GM21576 (cell line): ENCODE measurements at regions not wholly inside any gene's neighbourhood (a gene's known extent, or its start where the extent isn't known, plus 50 kb on each side); places are given as distances from the start of the nearest gene placed in this dataset.

Experiments used
- ATAC-seq: cut with Tn5 transposase; IDR thresholded peaks from one replicate; pipeline ENCODE4 v1.9.1; 2021; ENCODE audit warnings: mild to moderate bottlenecking, moderate library complexity; ENCODE audit not compliant: unreplicated experiment

DNA sequence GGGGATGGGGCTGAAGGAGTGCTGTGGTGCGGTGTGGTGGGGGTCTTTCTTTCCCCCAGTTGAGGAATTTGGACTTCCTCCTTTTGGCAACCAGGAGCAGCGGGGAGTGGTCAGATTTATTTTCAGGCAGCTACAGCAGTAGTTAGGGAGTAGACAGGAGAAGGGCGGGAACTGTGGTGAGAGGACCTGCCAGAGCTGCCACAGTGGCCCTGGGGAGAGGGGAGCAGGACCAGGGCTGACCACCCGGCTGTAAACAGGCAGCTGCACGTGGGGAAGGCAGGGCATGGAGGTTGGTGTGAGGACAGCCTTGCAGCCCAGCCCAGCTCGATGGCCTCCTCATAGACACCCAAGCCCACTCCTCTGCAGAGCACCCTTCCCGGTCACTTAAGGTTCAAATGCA lies 197.2 kb downstream of the GLI2 start:
- no peak for ATAC-seq

DNA sequence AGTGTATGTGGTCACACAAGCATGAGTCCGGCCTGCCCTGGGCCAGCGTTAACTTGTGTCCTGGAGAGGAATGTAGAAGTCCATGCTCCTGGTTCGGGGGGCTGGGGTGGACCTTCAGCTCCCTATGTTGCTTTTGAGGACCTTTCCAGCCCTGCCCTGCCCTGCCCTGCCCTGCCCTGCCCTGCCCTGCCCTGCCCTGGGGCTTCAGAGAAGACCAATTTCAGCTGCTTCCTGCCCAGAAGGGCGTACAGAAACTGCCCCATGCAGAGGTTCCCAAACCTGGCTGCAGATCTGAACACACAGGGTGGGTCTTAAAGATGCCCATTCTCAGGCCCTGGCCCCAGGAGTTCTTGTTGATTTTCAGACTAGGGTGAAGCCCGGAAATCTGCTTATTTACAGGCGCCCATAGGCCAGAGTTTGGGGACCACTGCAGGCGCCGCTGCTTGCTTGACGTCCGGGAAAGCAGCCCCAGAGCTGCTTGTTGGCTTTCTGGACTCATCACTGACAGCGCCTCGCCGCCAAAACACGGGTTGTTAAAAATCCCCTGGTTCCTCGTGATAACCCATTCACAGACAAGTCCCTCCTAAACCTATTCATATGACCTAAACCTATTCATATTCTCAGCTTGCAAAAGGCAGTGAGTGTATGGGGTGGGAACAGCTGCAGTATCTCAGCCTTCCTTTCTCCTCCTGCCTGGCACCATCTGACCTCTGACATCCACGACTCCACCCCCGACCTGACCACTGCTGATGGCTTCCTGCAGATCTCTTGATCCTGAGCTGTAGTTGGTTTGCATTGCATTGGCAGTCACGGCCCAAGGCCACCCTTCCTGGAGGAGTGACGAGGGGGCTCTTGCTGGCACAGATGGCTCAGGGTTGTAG lies 198.3 kb downstream of the GLI2 start:
- ATAC-seq: no peak

DNA sequence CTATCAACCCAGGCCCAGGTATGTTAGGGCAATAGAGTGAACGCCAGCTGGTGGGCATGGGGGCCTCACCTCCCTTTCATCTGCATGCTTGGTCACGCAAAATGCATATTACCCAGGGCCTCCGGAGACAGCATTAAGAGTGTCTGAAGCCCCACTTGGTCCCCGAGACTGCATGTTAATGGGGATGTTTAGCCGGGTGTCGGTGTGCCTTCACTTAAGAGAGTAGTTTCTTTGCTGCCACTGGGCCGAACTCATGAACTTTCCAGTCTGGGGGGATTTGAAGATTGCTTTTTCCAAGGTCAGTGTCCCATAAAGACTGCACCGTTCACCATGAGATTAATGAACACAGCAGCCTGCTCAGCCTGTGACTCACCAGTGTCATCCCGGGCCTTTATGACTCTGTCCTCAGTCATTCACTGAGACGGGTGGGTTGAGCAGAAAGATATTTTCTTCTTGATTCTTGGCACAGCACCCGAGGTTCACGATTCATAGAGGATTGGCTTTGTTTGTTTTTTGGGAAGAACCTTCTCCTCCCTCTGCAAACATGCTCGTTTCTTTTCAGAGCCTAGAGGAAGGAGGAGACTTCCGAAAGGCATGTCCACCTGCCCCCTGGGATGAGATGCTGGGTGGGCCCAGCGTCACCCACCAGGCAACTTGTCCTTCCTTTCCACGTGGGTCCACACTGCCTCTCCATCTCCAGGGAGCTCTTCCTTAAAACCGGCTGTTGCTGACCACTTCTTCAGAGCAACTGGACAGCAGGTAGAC lies 199.1 kb downstream of the GLI2 start:
- no peak for ATAC-seq

DNA sequence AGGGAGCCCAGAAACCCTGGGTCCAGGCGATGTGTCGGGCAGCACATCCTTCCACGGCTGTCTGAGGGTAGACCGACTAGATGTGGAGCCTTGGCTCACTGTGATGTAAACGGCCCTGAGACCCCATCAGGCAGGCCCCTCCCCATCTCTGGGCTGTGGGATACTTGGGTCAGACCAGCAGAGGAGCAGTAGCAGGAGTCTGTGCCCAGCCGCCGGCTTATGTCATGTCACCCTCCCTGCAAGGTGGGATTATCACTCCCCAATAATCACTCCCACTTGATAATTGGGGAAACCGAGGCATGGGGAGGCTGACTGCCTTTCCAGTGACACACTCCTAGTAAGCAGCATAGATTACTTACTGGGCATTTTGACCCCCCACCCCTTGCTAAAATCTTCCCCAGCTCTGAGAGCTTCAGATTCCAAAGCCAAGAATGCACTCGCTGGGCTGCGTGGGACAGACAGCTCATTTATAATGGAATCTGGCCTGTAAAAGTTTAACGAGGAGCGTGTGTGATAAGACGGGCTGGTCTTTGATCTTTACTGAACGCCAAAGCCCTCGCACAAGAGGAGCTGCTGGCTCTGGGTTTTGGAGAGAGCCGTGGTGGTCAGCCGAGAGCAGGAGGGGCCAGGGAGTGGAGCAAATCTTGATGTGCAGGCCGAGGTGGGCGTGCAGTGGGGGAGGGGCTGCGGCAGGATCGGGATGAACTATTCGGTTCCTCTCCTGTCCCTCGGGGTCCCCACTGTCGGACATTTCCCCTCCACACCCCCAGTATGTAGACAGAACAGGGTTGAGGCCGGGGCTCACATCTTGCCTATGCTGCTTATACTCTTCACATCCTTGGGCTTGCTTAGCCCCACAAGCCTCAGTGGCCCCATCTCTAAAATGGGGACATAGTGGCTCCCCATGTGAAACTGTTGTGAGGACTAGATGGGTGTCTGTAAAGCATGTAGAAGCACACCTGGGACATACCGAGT lies 200.0 kb downstream of the GLI2 start:
- no peak for ATAC-seq

DNA sequence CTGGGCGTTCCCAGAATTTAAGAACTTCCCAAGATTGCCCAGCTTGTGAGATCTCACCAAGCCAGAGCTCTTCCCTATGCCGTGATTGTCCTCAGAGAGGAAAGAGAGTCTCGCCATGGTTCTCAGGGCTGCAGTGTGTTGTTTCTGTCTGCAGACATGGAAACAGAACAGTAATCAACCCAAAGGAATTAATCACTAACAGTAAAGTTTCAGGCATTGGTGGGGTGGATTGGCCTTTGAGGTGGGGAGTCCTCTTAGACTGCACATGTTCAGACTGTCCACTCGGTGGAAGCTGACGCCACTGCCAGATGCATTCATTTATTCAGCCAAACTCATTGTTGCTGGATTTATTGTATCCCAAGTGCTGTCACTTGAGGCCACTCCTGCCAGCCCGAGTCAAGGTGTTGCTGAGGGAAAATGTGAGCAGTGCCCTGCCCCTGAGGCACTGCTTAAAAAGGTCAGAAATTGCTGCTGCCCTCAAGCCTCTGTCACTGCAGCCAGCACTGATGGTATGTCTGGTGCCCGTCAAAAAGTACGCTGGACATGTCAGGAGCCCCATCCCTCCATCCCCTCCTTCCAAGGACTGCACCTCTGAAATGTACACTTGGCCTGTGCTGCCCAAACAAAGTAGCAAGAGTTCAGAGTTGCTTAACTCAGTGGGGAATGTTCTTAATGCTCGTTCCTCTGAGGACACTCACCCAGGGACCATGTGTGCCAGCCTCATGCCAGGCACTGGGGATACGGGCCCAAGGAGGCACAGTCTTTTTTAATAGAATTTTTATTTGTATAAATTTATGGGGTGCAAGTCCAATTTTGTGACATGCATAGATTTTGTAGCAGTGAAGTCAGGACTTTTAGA lies 201.0 kb downstream of the GLI2 start:
- ATAC-seq: no peak

DNA sequence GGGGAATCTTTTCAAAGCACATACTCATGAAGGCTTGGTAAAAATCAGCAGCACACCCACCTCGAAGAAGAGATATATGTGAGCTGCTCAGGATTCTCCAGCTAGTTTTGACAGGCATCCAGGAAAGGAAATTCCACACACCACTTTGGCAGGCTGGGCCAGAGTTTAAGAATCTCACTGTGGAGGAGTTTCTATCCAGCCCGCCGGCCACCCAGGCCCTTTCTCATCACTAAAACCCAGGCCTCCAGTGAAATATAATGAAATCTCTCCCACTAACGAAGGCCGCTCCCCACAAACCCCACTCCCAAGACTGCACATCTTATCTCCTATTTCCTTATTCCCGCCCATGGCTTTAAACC lies 202.0 kb downstream of the GLI2 start:
- no peak for ATAC-seq

DNA sequence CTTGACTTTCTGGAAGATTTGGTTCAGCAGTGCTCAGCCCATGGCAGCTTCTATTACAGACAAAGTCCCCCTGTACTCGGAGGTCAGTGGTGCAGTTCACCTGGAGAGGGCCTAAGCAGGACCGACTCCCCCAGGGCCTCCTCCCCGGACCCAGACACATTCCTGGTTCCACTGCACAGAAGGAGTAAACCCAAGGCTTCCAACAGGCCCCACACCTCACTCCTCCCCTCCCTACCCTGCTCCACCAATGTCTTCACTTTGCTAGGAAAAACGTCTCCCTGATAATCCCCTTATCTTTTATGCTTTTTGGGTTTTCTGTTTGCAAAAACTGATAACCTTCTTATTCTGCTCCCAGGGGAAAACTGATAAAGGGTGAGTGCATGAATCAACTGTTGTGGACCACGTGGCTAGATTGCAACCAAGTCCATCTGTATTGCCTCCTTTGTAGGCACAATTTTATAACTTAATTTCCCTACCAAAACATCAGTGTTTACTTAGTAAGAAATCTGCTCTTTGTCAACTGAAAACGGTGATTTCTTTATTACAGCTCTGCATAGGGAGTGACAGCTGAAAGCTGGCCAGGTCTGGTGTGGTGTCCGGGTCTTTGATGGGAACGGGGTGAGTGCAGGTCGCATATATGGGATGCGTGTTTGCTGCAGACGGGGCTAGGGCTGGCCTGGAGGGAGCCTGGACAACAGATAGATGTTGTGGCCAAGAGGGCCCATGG lies 202.5 kb downstream of the GLI2 start:
- ATAC-seq: no peak

DNA sequence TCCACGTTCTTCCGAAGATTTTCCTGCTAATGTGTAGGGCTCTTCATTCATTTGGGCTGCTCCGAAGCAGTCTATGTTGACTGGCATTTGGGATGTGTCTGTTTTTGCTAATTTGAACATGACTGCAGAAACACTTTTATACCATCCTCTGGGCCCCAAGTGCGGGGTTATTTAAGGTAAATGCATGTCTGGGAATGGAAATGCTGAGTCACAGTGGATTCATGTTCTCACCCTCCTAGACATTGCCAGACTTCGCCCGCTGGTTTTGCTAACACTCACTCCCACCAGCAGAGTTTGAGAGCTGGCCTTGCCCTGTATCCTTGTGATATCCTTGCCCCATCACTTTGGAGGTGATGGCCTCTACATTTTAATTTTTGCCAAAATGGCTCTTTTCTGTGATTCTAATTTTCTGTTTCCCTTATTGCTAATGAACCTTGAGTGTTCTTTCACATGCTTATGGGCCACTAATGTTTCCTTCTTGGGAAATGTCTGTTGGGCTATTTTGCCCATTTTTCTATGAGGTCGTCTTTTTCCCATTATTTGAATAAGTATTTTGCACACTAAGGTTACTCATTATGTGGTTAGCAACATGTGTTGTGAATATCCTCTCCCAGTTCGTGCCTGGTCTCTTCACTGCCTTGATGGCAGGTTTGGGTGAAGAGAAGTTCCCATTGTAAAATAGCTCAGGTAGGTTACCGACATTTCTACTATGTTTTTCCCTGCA lies 204.1 kb downstream of the GLI2 start:
- no peak for ATAC-seq

DNA sequence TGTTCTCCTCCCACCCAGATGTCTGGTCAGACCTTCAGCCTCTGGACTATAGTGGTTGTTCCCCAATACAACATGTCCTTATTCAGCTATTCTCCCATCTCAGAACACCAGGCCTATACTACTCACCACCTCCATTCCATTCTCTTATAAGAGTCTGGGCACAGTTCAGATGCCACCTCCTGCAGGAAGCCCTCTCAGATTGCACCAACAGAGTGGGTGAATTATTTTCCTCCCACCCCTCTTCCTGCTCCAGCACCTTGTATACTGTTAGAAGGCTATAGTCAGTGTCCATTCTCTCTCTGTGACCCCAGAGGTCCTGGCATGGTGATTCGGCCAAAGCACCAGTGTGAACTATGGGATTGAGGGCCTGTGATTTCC lies 204.6 kb downstream of the GLI2 start:
- ATAC-seq: no peak

DNA sequence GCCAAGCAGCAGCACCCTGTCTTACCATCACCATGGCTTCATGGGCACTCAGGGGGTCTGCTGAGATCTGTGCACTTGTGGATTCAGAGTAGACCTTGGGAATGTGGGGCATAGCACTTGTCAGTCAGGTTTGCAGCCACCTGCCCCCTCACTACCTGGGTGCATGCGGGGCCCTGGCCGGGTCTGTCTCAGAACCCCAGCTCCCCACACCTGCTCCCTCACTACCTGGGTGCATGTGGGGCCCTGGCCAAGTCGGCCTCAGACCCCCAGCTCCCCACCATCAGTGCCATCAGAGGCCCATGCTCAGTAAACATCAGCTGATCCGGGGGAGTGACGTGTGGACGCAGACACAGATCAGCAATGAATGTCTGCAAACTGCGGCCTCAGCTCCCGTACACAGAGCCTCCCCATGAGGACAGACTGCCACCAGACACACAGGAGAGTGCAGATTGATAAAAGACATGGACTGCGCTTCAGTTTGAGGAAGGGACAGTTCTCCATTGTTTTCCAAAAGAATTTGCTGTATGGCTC lies 205.1 kb downstream of the GLI2 start:
- no peak for ATAC-seq

DNA sequence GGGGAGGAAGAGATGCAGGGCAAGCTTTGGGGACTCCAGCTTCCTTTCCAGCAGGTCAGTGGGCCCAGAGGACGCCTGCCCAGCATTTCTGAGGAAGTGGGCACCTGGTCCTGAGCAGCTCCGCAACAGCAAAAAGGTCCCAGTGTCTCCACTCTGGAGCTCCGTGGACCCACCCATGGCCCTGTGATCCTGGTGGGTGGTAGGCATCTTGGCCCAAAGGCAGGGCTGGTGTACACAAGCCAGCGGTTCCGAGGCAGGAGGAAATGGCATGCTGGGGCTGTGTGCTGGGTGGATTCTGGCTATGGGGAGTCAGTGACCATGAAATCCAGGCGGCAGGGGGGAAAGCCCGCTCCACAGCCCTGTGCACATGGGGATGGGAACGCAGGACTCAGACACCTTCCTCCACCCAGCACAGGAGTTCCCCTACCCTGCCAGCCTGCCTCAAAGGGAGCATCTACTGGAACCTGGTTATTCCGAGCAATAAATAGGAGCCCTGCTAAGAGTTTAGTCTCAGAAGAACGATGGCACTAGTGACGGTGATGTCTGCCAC lies 206.0 kb downstream of the GLI2 start:
- ATAC-seq: no peak

DNA sequence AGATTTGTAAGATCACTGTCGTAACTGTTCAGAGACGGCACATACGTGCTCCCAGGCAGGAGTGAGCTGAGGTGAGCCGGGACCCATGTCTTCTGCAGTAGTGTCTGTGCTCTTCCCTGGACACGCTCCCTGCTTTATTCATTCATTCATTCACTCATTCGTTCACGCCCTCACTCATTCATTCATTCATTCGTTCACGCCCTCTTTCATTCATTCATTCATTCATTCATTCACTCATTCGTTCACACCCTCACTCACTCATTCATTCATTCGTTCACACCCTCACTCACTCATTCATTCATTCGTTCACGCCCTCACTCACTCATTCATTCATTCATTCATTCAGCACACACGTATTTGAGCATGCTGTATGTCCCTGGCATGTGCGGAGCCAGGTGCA lies 207.0 kb downstream of the GLI2 start:
- no peak for ATAC-seq

DNA sequence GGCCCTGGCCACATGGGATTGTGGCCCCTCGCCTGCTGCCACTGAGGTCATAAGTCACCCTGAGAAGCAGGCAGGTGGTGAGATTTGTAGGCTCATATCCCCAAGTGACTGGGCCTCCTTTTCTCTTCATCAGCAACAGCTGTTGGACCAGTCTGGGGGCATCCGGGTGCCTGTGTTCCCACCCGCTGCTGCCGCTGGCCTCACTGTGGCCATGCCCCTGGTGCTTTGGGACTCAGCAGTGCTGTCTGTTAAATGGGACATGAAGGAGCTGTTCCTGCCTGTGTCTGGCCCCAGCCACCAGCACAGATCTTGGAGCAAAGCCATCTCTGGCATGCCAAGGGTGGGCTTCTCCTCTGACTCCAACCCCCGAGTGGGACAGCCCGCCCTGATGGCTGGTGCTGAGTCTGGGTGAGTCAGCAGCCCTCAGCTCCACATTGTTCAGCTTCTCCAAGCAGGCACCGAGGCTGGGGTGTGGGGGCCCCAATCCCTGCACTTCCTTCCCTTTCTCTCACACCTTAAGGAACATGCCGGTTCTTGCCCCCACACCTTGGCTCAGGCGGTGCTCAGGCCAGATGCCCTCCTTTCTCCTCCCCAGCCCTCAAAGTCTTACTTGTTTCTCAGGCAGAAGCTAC lies 207.9 kb downstream of the GLI2 start:
- ATAC-seq: no peak

DNA sequence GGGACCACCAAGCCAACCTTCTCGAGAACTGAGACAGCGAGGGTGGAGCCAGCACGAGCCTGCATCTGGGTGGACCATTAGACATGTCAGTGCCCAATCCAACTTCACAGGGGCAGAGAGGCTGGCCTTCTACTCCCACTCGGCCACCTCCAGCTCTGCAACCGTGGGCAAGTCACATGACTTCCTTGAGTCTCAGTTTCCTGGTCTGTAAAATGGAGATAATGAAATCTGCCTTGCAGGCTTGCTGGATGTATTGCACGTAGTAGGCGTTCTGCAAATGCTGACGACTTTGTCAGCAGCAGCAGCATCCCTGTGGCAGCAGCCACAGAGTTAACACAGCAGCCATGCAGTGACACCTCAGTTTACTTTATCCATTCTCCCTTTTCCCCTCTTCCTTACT lies 208.9 kb downstream of the GLI2 start:
- ATAC-seq: no peak

DNA sequence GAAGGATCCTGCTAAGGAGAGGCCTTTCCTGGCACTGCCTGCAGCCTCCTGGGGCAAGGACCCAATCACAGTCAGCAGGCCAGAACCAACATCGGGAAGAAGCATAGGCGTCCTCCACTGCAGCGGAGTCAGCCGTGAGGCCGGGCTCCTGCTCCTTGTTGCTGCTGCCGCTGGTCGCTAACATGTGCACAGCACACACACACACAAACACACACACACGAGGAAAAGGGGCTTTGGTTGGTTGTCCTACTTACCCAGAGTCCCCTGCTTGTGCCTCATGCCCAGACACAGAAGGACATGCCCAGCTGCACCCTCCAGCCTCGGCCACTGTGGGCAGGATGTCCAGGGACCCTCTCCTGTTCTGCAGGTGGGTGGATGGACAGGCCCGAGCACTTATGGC lies 209.4 kb downstream of the GLI2 start:
- no peak for ATAC-seq

DNA sequence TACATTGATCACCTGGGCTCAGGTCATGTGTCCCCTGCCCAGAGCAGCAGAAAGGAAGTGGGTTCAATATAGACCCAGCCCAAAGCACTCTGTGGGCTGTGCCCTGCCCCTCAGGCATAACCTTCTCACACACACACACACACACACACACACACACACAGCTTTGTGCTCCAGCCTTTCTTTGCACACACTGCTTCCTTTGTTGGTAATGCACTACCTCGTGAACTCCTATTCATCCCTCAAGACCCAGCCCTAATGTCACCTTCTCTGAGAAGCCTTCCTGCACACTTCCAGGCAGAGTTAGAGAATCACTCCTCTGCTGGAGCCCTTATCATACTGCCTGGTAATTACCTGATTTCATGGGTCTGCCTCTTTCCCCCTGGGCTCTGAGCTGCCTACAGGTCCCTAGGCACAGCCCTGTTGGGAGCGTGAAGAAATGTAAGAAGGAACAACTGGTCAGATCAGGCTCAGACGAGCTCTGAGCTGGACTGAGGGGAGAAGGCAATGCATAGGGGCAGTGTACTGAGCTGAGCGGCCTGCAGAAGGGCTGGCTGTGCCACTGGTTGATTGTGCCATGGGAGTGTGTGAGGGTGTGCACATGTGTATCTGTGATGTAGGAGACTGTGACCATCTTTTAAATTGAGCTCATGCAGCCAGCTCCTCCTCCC lies 210.3 kb downstream of the GLI2 start:
- ATAC-seq: no peak

DNA sequence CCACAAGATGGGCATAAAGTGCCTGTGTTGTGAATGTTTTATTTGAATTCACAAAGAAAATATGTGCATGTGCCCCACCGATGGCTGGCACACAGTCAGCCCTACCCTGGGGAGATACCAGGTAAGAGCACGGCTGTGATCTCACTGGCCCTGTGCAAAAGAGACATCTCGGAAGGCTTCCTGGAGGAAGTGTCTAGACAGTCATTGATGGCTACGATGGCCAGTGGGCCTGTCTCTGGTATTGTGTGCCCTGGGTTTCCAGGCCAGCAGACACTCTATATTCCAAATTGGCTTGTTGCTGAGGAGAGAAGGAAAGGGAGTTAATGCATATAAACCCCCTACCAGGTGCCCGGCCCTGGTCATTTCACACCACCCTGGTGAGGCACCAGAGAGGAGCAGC lies 211.7 kb downstream of the GLI2 start:
- no peak for ATAC-seq
